Transverse colon (tissue), 4 donors: ENCODE measurements at regions not wholly inside any gene's neighbourhood (a gene's known extent, or its start where the extent isn't known, plus 50 kb on each side); places are given as distances from the start of the nearest gene placed in this dataset.

Experiments
- DNase-seq: peaks from one replicate; pipeline ENCODE4 v3.0.0-alpha.2; 2019
- H3K27ac ChIP-seq, 4 donors: fragments of 200-600 bp; sonication (generic); 2 replicates each; pipeline ENCODE4 v1.5.1; 2016 to 2018; ENCODE audit warnings: inconsistent platforms in 4 of 4
- H3K27me3 ChIP-seq: fragments of 200-600 bp; sonication (generic); 2 replicates; pipeline ENCODE4 v1.5.1; 2017; ENCODE audit warnings: inconsistent platforms
- H3K36me3 ChIP-seq, 4 donors: fragments of 200-600 bp; sonication (generic); 2 replicates each; pipeline ENCODE4 v1.5.1; 2017 to 2019; ENCODE audit warnings: inconsistent platforms in 4 of 4
- H3K4me1 ChIP-seq, 4 donors: fragments of 200-600 bp; sonication (generic); 2 replicates each; pipeline ENCODE4 v1.5.1; 2017 to 2020; ENCODE audit warnings: inconsistent platforms in 4 of 4
- H3K4me3 ChIP-seq, 4 donors: fragments of 200-600 bp; sonication (generic); 1 replicate in 1 of 4; 2 replicates in 3 of 4; pipeline versions ENCODE4 v1.5.1 to v1.6.1; 2017 to 2019; ENCODE audit warnings: inconsistent platforms in 4 of 4
- H3K9me3 ChIP-seq, 2 donors: fragments of 200-600 bp; sonication (generic); 2 replicates each; pipeline ENCODE4 v1.5.1; 2017 to 2019; ENCODE audit warnings: inconsistent platforms in 2 of 2
- CTCF ChIP-seq, 5 experiments: fragments of 200-600 bp in 3 of 5; fragments of 450-650 bp in 2 of 5; sonication (generic) in 3 of 5; IDR thresholded peaks; 1 replicate in 2 of 5; 2 replicates in 3 of 5; pipeline ENCODE4 v1.5.1; 2016 to 2017; ENCODE audit warnings: antibody characterized with exemption in 5 of 5, inconsistent platforms in 3 of 5, mild to moderate bottlenecking in 2 of 5, moderate library complexity in 1 of 5
- EP300 ChIP-seq: sonication (generic); formaldehyde crosslinking; IDR thresholded peaks from one replicate; pipeline ENCODE4 v1.6.1; 2017; ENCODE audit warnings: antibody characterized with exemption, low read depth
- POLR2A ChIP-seq: fragments of 450-650 bp; IDR thresholded peaks from one replicate; pipeline ENCODE4 v1.6.1; 2016; ENCODE audit warnings: antibody characterized with exemption, mild to moderate bottlenecking, moderate library complexity
- POLR2AphosphoS5 ChIP-seq, 3 donors: sonication (generic); formaldehyde crosslinking; IDR thresholded peaks; one replicate each; pipeline ENCODE4 v1.6.1; 2016; ENCODE audit warnings: antibody characterized with exemption in 3 of 3
- WGBS, 2 donors: methylation state at CpG; one replicate each; pipeline ENCODE4 v1.1.5; 2018; ENCODE audit warnings: low coverage in 1 of 2; 5-methylcytosine and 5-hydroxymethylcytosine counted together
- in situ Hi-C, 4 donors: fragments of 200-750 bp; cut with MboI; loops; one replicate each; pipeline versions ENCODE4 v1.15.0 to v1.15.1; 2017; ENCODE audit warnings: low sequenced_read_pairs in 3 of 4, low pct_ligation_motif_present in 1 of 4, low pct_unique_long_range_greater_than_20kb in 1 of 4
- intact Hi-C: fragments of 100-400 bp; cut with DNase I; formaldehyde crosslinking; loops from one replicate; pipeline ENCODE4 v1.15.1; 2023; ENCODE audit warnings: low total_unique reads

- intact Hi-C loops = no loop called here
Measured at GRCh38 chr9:6113312-6113711, 97.9 kb upstream of the RANBP6 start.

GRCh38 chr9:6109986-6110385 is 94.6 kb upstream of the RANBP6 start:
- in situ Hi-C loops (no loop called here), intact Hi-C loops (no loop called here)
- DNase-seq = no peak
- 75 to 81% methylated on average over 2 of the region's 2 CpGs for WGBS, 2 donors
- H3K4me1 ChIP-seq = peaks cover 0 to 5% (median 0%) of the 10 kb centered on the region in 4 donors
- no peak overlapping the region for H3K4me3 ChIP-seq
- TF ChIP-seq POLR2A (no peak), CTCF (IDR thresholded peaks at IDR 0.05) (no peak), POLR2AphosphoS5 (IDR thresholded peaks at IDR 0.05) (no peak), EP300 (no peak)
- no peaks in the 10 kb centered on the region for H3K36me3 ChIP-seq
- no peaks in the 10 kb centered on the region for H3K9me3 ChIP-seq
- no peak overlapping the region for H3K27ac ChIP-seq
- no peaks in the 10 kb centered on the region for H3K27me3 ChIP-seq

More at GRCh38 chr9:6113312-6113711, 97.9 kb upstream of the RANBP6 start:
- Histone ChIP-seq H3K4me3 (no peak overlapping the region), H3K27ac (no peak overlapping the region), H3K36me3 (no peaks in the 10 kb centered on the region), H3K9me3 (no peaks in the 10 kb centered on the region), H3K27me3 (no peaks in the 10 kb centered on the region), H3K4me1 (no peaks in the 10 kb centered on the region)
- WGBS, 2 donors = 75 to 85% methylated on average over 4 to 5 of the region's 5 CpGs
- TF ChIP-seq EP300 (no peak), POLR2A (no peak), POLR2AphosphoS5 (IDR thresholded peaks at IDR 0.05) (no peak), CTCF (IDR thresholded peaks at IDR 0.05) (no peak)
- no peak for DNase-seq
- in situ Hi-C loops = no loop called here

GRCh38 chr9:6109571-6109970 is 94.1 kb upstream of the RANBP6 start:
- no peak for TF ChIP-seq CTCF (IDR thresholded peaks at IDR 0.05)
- no peak for DNase-seq
- in situ Hi-C loops = no loop called here
- Histone ChIP-seq H3K4me1 (peaks cover 0 to 5% (median 0%) of the 10 kb centered on the region in 4 donors), H3K4me3 (no peak overlapping the region), H3K27me3 (no peaks in the 10 kb centered on the region), H3K36me3 (no peaks in the 10 kb centered on the region), H3K27ac (no peak overlapping the region), H3K9me3 (no peaks in the 10 kb centered on the region)
- intact Hi-C loops = no loop called here

GRCh38 chr9:6106711-6107339 is 91.4 kb upstream of the RANBP6 start:
- in situ Hi-C loops (no loop called here), intact Hi-C loops (loop anchor here (2.0 kb wide), 1 partner anchor 188 kb away; no protein-coding TSS in a partner anchor)
- Histone ChIP-seq H3K27me3 (no peaks in the 10 kb centered on the region), H3K36me3 (no peaks in the 10 kb centered on the region), H3K27ac (no peak overlapping the region), H3K4me1 (peaks cover 0 to 5% (median 0%) of the 10 kb centered on the region in 4 donors), H3K9me3 (no peaks in the 10 kb centered on the region), H3K4me3 (no peak overlapping the region)
- peak in 2 of 5 experiments; percentile 9 to 10 for TF ChIP-seq CTCF (IDR thresholded peaks at IDR 0.05)
- no peak for TF ChIP-seq EP300
- WGBS, 2 donors = 42% methylated on average over 2 of the region's 2 CpGs; no CpG with 5 or more reads in 1 of the 2 donors
- DNase-seq = no peak
